ENCODE measurements at regions not wholly inside any gene's neighbourhood (a gene's known extent, or its start where the extent isn't known, plus 50 kb on each side); places are given as distances from the start of the nearest gene placed in this dataset.

DNA sequence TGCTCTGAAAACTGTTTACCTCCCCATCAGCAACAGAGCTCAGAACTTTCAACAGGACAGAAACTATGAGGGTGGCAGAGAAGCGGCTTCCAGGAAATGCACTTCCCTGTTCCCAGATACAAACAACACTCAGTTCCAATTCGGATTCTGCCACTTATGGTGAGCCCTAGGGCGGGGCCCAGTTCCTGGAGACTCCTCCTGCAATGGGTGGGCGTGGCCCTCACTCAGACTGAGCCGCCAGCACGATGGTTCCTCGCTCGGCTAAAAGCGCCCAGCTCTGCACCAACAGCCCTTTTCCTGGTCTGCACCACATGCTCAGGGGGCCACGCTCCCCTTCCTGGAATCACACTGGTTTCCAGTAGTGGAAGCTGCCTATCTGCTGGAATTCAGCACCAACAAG lies 314.1 kb downstream of the CTTN start:
- TF ChIP-seq, protein P1, sequence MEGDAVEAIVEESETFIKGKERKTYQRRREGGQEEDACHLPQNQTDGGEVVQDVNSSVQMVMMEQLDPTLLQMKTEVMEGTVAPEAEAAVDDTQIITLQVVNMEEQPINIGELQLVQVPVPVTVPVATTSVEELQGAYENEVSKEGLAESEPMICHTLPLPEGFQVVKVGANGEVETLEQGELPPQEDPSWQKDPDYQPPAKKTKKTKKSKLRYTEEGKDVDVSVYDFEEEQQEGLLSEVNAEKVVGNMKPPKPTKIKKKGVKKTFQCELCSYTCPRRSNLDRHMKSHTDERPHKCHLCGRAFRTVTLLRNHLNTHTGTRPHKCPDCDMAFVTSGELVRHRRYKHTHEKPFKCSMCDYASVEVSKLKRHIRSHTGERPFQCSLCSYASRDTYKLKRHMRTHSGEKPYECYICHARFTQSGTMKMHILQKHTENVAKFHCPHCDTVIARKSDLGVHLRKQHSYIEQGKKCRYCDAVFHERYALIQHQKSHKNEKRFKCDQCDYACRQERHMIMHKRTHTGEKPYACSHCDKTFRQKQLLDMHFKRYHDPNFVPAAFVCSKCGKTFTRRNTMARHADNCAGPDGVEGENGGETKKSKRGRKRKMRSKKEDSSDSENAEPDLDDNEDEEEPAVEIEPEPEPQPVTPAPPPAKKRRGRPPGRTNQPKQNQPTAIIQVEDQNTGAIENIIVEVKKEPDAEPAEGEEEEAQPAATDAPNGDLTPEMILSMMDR (conservative IDR thresholded peaks at IDR 0.05; ENCODE audit: low read length): no peak
- no peak for DNase-seq (ENCODE audit: low read depth)

DNA sequence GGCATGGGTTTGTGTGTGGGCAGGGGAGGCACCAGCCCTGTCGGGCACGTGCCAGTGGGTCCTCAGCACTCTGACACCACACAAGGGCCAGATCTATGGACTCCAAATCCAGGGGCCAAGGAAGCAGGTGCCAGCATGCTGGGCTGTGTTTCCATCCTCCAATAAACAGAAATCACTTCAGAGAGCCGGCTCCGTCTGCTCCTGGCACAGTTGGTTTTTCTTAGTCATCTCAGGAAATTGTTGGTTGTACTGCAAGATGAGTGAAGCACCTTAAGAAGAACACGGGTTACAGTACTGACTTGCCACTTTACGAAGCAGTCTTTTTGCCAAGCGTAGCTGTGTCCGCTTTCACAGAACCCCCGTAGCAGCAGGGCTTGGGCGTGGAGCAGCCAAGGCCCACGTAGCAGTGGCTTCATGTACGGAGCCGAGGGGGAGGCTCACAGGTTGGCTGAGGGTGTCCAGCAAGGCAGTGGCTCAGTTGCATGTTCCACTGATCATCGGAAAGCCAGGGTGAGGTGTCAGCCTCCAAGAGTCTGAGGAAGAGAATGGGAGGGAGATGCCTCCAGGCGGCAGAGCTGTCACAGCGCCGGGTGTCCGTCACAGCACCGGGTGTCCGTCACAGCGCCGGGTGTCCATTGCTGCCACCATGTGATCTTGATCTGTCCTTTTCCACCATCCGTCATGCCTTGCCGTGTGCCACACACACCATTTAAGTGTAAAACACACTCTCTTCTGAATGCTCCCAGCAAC lies 314.9 kb downstream of the CTTN start:
- DNase-seq (ENCODE audit: low read depth): no peak
- H3K4me3 ChIP-seq (ENCODE audit: low read length): no peak overlapping the region
- TF ChIP-seq, protein P1 (conservative IDR thresholded peaks at IDR 0.05; ENCODE audit: low read length): no peak

More for the DNA sequence above, 314.1 kb downstream of the CTTN start:
- H3K4me3 ChIP-seq (ENCODE audit: low read length): no peak overlapping the region

DNA sequence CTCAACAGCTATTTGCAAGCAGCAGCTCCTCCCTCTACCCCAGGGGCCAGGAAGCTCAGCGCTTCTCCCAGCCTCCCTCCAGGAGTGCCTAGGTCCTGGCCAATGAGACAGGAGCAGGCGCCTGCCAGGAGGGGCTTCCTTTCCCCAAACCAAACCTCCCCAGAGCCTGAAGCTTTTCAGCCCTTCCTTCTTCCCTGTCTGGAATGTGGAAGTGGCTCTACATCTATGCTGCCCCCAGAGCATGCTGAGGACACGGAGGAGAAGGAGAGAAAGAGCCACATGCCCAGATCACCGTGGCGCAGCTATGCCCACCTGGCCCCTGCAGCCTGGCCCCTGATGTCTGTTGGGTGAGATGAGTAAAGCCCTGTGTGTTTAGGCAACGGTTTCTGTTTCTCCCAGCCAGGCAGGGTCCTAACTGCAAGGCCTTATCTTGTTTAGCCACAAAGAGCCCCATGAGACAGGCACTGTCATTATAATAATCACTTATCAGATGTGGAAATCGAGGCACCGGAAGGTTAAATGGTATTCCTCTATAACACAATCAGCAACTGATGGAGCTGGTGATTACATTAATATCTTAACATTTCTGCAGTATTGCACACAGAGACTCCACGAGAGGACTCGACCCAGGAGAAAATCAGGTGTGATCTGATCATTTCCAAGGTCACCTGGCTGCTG lies 315.8 kb downstream of the CTTN start:
- TF ChIP-seq, protein P1 (conservative IDR thresholded peaks at IDR 0.05; ENCODE audit: low read length): no peak
- DNase-seq (ENCODE audit: low read depth): no peak
- H3K4me3 ChIP-seq (ENCODE audit: low read length): no peak overlapping the region

DNA sequence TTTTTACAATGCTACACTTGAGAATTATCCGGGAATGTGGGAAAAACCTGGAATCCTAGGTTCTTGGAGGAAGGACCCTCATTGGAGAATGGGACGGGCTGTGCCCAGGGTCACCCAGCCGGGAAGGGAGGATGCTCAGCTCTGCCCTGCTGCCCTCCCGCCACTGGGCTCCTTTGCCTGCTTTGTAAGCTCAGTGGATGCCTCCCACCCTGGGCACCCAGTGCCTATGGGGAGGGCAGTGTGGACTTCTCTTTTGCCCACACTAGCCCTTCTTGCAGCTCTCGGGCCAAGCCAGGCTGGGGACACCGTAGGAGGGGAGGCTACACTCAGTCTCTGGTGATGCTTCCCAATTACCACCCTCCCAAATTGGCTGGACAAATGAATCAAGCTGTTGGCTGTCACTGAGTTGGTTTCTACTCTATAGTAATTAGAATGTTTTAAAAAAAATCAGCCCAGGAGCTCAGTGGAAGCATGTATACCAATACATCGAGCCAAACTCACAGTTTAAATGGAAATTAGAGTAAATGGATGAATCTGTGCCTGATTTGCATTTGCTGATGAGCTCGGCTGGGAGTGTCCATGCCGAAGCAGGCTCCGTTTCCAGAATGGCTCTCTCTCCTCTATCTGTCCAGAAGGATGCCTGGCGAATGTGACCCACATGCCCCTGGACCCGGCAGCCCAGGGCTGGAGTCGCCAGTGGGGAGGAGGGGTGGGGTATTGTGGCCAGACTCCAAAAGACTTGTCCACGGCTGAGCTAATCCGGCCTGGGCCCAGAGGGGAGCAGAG lies 317.0 kb downstream of the CTTN start:
- no peak overlapping the region for H3K4me3 ChIP-seq (ENCODE audit: low read length)
- TF ChIP-seq, protein P1 (conservative IDR thresholded peaks at IDR 0.05; ENCODE audit: low read length): no peak
- DNase-seq (ENCODE audit: low read depth): no peak

DNA sequence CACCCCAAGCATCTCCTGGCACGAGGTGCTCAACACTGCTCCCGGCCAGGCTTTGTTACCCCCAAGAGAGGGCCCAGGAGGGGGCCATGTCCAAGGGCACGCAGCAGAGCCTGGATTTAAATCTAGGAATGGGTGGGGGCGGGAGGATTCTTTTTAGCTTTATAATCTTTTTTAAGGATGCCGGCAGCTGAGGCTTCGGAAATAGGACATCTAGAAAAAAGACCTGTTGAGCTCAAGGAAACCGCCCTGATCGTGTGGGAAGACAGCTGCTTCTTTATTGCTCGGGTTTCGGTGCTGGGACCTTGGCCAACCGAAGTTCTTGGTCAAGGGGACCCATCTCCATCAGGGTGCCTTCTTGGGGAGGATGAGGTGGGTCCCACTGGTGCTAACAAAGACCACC lies 317.9 kb downstream of the CTTN start:
- no peak for DNase-seq (ENCODE audit: low read depth)
- no peak overlapping the region for H3K4me3 ChIP-seq (ENCODE audit: low read length)
- TF ChIP-seq, protein P1 (conservative IDR thresholded peaks at IDR 0.05; ENCODE audit: low read length): no peak

DNA sequence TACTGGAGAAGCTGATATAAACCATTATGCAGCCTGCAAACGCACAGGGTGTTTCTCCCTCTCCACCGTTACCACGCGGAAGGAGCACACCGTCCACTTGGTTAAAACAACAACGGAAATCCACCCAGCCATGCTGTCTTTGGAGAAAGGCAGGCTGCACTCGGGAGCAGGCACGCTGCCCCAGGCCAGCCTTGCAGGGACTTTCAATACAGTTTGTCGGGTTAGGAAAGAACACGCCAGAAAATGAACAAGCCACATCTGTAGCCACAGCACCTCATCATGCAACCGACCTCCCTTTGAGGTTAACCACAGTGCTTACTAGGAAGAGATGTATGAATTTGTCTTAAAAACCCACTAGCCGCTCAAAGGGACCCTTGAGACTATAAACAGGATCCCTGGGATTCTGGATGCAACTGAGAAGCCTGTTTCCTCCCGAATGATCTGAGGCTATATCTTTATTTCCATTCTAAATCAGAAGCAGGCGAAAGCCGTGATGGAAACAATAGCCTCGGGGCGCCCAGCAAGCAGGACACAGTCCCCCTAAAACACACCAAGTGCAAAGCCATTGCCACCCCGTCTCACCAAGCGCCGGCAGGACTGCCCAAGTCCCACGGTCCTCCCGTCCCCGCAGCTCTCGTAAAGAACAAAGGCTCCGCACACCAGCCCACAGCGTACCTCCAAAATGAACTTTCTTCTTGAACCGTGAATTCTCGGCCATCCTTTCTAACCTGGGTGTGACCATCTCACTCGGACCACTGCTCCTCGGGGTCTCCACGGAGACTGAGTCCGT lies 318.9 kb downstream of the CTTN start:
- no peak for DNase-seq (ENCODE audit: low read depth)
- TF ChIP-seq, protein P1 (conservative IDR thresholded peaks at IDR 0.05; ENCODE audit: low read length): no peak
- H3K4me3 ChIP-seq (ENCODE audit: low read length): no peak overlapping the region
